ENCODE measurements at regions not wholly inside any gene's neighbourhood (a gene's known extent, or its start where the extent isn't known, plus 50 kb on each side); places are given as distances from the start of the nearest gene placed in this dataset.
"Not testable (repeated sequence)": the region's sequence is repeated elsewhere in the genome, so short reads cannot be mapped to it uniquely, and the experiment has no call there.

- no peaks in the 10 kb centered on the region for H3K36me3 ChIP-seq (ENCODE audit: control insufficient read depth in 2 of 2, insufficient read depth in 2 of 2, low read length in 2 of 2)
- no peak overlapping the region for H3K27ac ChIP-seq (ENCODE audit: low read length)
- no peaks in the 10 kb centered on the region for H3K4me1 ChIP-seq (ENCODE audit: control insufficient read depth, insufficient read depth, low read length)
- no peak overlapping the region for H3K4me3 ChIP-seq (ENCODE audit: low read length in 2 of 2)
- H3K27me3 ChIP-seq (ENCODE audit: control insufficient read depth in 1 of 2, insufficient read depth in 2 of 2, low read length in 2 of 2) = no peaks in the 10 kb centered on the region
- no peak overlapping the region for H3K9ac ChIP-seq (ENCODE audit: low read length in 2 of 2)
- H3K9me3 ChIP-seq (ENCODE audit: control insufficient read depth in 2 of 2, low read length in 2 of 2) = no peaks in the 10 kb centered on the region
Measured at GRCh38 chr2:35822716-35823115, 532.9 kb upstream of the CRIM1 start.

DNA sequence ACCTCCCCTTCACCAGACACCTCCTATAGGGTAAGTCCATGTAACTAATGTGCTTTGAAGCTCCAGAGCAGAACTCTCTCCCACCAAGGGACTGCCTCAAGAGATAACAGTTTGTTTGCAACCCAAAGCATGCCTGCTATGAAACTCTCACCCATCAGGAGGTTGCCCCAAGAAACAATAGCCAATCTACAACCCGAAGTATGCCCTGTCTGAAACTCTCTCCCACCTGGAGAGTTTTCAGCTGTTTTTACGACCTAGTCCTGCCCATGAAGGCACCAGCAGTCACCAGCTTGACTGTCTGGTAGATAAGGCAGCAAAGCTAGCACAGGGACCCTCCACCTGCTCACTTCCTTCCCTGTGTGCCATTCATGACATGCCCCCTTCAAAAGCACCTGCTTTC is 533.9 kb upstream of the CRIM1 start:
- H3K27me3 ChIP-seq (ENCODE audit: control insufficient read depth in 1 of 2, insufficient read depth in 2 of 2, low read length in 2 of 2) = no peaks in the 10 kb centered on the region
- H3K9me3 ChIP-seq (ENCODE audit: control insufficient read depth in 2 of 2, low read length in 2 of 2) = no peaks in the 10 kb centered on the region
- no peaks in the 10 kb centered on the region for H3K4me1 ChIP-seq (ENCODE audit: control insufficient read depth, insufficient read depth, low read length)
- no peak overlapping the region for H3K9ac ChIP-seq (ENCODE audit: low read length in 2 of 2)
- H3K27ac ChIP-seq (ENCODE audit: low read length) = no peak overlapping the region
- H3K4me3 ChIP-seq (ENCODE audit: low read length in 2 of 2) = no peak overlapping the region
- no peaks in the 10 kb centered on the region for H3K36me3 ChIP-seq (ENCODE audit: control insufficient read depth in 2 of 2, insufficient read depth in 2 of 2, low read length in 2 of 2)

DNA sequence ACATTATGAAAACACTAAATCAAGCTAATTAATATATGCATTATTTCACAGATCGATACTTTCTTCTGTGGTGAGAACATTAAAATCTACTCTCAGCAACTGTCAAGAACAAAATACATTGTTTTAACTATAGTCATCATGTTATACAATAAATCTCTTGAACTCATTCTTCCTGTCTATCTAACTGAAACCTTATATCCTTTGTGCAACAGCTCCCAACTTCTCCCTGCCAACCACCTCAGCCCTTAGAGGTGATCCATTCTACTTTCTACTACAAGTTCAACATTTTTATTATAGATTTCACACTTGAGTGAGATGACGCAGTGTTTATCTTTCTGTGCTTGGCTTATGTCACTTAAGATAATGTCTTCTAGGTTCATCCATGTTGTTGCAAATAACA is 535.2 kb upstream of the CRIM1 start:
- Histone ChIP-seq H3K4me3 (ENCODE audit: low read length in 2 of 2) (no peak overlapping the region), H3K4me1 (ENCODE audit: control insufficient read depth, insufficient read depth, low read length) (no peaks in the 10 kb centered on the region)

DNA sequence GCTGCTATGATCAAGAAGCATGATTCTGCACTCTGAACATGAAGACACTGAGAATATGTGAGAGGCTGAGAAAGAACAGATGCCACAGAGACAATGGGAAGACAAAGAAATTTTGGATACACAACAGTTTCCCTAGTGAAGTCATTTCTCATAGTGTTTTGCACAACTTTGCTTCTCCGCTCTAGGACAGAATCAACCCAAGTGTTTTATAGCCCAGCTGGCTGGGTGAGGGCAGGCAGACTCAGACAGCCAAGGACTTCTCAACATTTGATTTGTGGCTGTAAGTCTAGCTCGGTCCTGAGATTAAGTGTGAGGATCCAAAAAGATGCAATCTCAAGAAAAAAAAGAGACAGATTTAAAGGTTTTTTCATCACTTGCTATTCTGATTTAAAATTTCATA is 536.5 kb upstream of the CRIM1 start:
- Histone ChIP-seq H3K9ac (ENCODE audit: low read length in 2 of 2) (no peak overlapping the region), H3K4me1 (ENCODE audit: control insufficient read depth, insufficient read depth, low read length) (no peaks in the 10 kb centered on the region), H3K27ac (ENCODE audit: low read length) (no peak overlapping the region), H3K36me3 (ENCODE audit: control insufficient read depth in 2 of 2, insufficient read depth in 2 of 2, low read length in 2 of 2) (no peaks in the 10 kb centered on the region), H3K27me3 (ENCODE audit: control insufficient read depth in 1 of 2, insufficient read depth in 2 of 2, low read length in 2 of 2) (no peaks in the 10 kb centered on the region), H3K4me3 (ENCODE audit: low read length in 2 of 2) (no peak overlapping the region), H3K9me3 (ENCODE audit: control insufficient read depth in 2 of 2, low read length in 2 of 2) (no peaks in the 10 kb centered on the region)

More for the DNA sequence above, 535.2 kb upstream of the CRIM1 start:
- Histone ChIP-seq H3K27me3 (ENCODE audit: control insufficient read depth in 1 of 2, insufficient read depth in 2 of 2, low read length in 2 of 2) (no peaks in the 10 kb centered on the region), H3K9ac (ENCODE audit: low read length in 2 of 2) (no peak overlapping the region), H3K27ac (ENCODE audit: low read length) (no peak overlapping the region), H3K36me3 (ENCODE audit: control insufficient read depth in 2 of 2, insufficient read depth in 2 of 2, low read length in 2 of 2) (no peaks in the 10 kb centered on the region), H3K9me3 (ENCODE audit: control insufficient read depth in 2 of 2, low read length in 2 of 2) (no peaks in the 10 kb centered on the region)

DNA sequence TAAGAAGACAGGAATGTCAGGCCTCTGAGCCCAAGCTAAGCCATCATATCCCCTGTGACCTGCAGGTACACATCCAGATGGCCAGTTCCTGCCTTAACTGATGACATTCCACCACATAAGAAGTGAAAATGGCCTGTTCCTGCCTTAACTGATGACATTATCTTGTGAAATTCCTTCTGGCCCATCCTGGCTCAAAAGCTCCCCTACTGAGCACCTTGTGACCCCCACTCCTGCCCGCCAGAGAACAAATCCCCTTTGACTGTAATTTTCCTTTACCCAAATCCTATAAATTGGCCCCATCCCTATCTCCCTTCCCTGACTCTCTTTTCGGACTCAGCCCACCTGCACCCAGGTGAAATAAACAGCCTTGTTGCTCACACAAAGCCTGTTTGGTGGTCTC is 537.2 kb upstream of the CRIM1 start:
- not testable (repeated sequence) for H3K36me3 ChIP-seq (ENCODE audit: control insufficient read depth in 2 of 2, insufficient read depth in 2 of 2, low read length in 2 of 2); H3K9me3 ChIP-seq (ENCODE audit: control insufficient read depth in 2 of 2, low read length in 2 of 2); H3K4me1 ChIP-seq (ENCODE audit: control insufficient read depth, insufficient read depth, low read length); H3K27ac ChIP-seq (ENCODE audit: low read length); H3K27me3 ChIP-seq (ENCODE audit: control insufficient read depth in 1 of 2, insufficient read depth in 2 of 2, low read length in 2 of 2); H3K4me3 ChIP-seq (ENCODE audit: low read length in 2 of 2); H3K9ac ChIP-seq (ENCODE audit: low read length in 2 of 2)

GRCh38 chr2:35814597-35814996 is 541.0 kb upstream of the CRIM1 start:
- H3K4me1 ChIP-seq (ENCODE audit: control insufficient read depth, insufficient read depth, low read length); H3K4me3 ChIP-seq (ENCODE audit: low read length in 2 of 2); H3K27ac ChIP-seq (ENCODE audit: low read length); H3K9ac ChIP-seq (ENCODE audit: low read length in 2 of 2); H3K27me3 ChIP-seq (ENCODE audit: control insufficient read depth in 1 of 2, insufficient read depth in 2 of 2, low read length in 2 of 2); H3K36me3 ChIP-seq (ENCODE audit: control insufficient read depth in 2 of 2, insufficient read depth in 2 of 2, low read length in 2 of 2); H3K9me3 ChIP-seq (ENCODE audit: control insufficient read depth in 2 of 2, low read length in 2 of 2): not testable (repeated sequence)

DNA sequence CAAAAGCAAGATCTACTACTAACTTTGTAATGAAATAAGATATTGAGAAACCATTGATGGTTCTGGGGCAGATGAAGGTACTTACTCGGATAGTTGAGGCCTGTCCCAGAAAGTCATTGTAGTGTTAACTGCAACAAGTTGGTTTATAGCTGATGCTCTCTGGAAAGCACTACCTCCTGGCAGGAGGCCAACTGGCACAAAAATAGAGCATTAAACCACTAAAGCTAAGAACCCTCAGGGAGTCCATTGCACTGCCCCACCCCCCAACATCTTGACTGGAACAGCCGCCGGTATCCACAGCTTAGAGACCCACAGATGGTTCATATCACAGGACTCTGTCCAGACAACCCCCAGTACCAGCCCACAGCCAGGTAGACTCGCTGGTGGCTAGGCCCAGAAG is 552.5 kb upstream of the CRIM1 start:
- Histone ChIP-seq H3K9me3 (ENCODE audit: control insufficient read depth in 2 of 2, low read length in 2 of 2) (no peaks in the 10 kb centered on the region), H3K9ac (ENCODE audit: low read length in 2 of 2) (no peak overlapping the region), H3K27ac (ENCODE audit: low read length) (no peak overlapping the region), H3K36me3 (ENCODE audit: control insufficient read depth in 2 of 2, insufficient read depth in 2 of 2, low read length in 2 of 2) (no peaks in the 10 kb centered on the region), H3K4me1 (ENCODE audit: control insufficient read depth, insufficient read depth, low read length) (no peaks in the 10 kb centered on the region), H3K27me3 (ENCODE audit: control insufficient read depth in 1 of 2, insufficient read depth in 2 of 2, low read length in 2 of 2) (no peaks in the 10 kb centered on the region), H3K4me3 (ENCODE audit: low read length in 2 of 2) (no peak overlapping the region)

- H3K27me3 ChIP-seq (ENCODE audit: control insufficient read depth in 1 of 2, insufficient read depth in 2 of 2, low read length in 2 of 2) = no peaks in the 10 kb centered on the region
- H3K27ac ChIP-seq (ENCODE audit: low read length) = no peak overlapping the region
Measured at GRCh38 chr2:35794796-35795450, 560.7 kb upstream of the CRIM1 start.

GRCh38 chr2:35790292-35790691 is 565.3 kb upstream of the CRIM1 start:
- Histone ChIP-seq H3K9me3 (ENCODE audit: control insufficient read depth in 2 of 2, low read length in 2 of 2) (no peaks in the 10 kb centered on the region), H3K27me3 (ENCODE audit: control insufficient read depth in 1 of 2, insufficient read depth in 2 of 2, low read length in 2 of 2) (no peaks in the 10 kb centered on the region), H3K4me3 (ENCODE audit: low read length in 2 of 2) (no peak overlapping the region), H3K27ac (ENCODE audit: low read length) (no peak overlapping the region), H3K36me3 (ENCODE audit: control insufficient read depth in 2 of 2, insufficient read depth in 2 of 2, low read length in 2 of 2) (no peaks in the 10 kb centered on the region), H3K4me1 (ENCODE audit: control insufficient read depth, insufficient read depth, low read length) (no peaks in the 10 kb centered on the region), H3K9ac (ENCODE audit: low read length in 2 of 2) (no peak overlapping the region)

More at GRCh38 chr2:35794796-35795450, 560.7 kb upstream of the CRIM1 start:
- H3K4me1 ChIP-seq (ENCODE audit: control insufficient read depth, insufficient read depth, low read length) = no peaks in the 10 kb centered on the region
- H3K9ac ChIP-seq (ENCODE audit: low read length in 2 of 2) = no peak overlapping the region
- H3K9me3 ChIP-seq (ENCODE audit: control insufficient read depth in 2 of 2, low read length in 2 of 2) = no peaks in the 10 kb centered on the region
- no peaks in the 10 kb centered on the region for H3K36me3 ChIP-seq (ENCODE audit: control insufficient read depth in 2 of 2, insufficient read depth in 2 of 2, low read length in 2 of 2)
- no peak overlapping the region for H3K4me3 ChIP-seq (ENCODE audit: low read length in 2 of 2)

DNA sequence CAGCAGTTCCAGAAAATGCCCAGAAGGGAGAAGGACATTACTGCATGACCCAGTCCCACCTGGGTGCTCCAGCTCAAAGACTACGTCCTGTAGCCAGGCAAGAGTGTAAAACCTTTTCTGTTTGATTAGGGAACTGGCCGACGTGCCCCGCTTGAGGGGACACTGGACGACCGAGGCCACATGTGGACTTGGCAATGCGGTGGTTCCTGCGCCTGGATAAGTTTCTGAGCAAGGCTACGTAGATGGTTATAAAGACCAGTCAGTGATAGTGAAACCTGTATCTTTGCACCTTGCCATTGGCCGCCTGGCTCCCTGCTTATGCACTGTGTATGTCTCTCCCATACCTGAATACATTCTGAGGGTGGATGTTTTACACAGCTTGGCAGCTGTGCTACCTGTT is 567.0 kb upstream of the CRIM1 start:
- no peaks in the 10 kb centered on the region for H3K4me1 ChIP-seq (ENCODE audit: control insufficient read depth, insufficient read depth, low read length)
- no peak overlapping the region for H3K4me3 ChIP-seq (ENCODE audit: low read length in 2 of 2)
- no peak overlapping the region for H3K27ac ChIP-seq (ENCODE audit: low read length)
- no peaks in the 10 kb centered on the region for H3K9me3 ChIP-seq (ENCODE audit: control insufficient read depth in 2 of 2, low read length in 2 of 2)
- no peaks in the 10 kb centered on the region for H3K27me3 ChIP-seq (ENCODE audit: control insufficient read depth in 1 of 2, insufficient read depth in 2 of 2, low read length in 2 of 2)
- H3K9ac ChIP-seq (ENCODE audit: low read length in 2 of 2) = no peak overlapping the region
- H3K36me3 ChIP-seq (ENCODE audit: control insufficient read depth in 2 of 2, insufficient read depth in 2 of 2, low read length in 2 of 2) = no peaks in the 10 kb centered on the region

DNA sequence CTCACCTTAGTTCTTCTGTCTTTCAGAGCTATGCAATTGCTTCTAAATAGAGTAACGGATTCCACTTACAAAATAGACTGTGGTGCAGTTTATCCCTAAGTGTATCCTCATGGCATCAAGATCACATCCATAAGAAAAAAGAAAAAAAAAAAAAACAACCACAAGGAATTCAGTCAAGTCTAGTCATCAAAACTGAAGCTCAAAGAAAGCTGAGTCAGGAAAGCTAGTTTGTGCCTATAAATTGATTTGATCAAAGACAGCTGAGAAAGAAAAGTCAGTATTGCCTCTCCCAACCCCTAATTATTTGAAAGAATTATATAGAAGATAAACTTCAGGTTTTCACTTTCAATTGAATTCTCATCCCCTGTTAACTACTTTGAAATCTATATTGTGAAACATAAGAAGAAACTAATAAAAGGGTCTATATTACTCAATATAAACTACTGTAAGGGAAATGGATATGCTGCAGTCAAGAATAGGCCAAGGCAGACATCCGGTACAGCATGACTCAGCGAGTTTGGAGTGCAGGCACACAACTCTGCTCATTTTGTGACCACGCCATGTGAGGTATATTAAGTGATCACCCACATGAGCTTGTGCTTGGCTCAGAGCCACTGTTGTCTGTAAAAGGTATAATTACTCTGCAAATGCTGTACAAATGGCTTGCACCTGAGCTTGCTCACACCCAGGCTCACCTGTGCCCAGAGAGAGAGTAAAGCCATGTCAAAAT is 568.1 kb upstream of the CRIM1 start:
- Histone ChIP-seq H3K9me3 (ENCODE audit: control insufficient read depth in 2 of 2, low read length in 2 of 2) (no peaks in the 10 kb centered on the region), H3K9ac (ENCODE audit: low read length in 2 of 2) (no peak overlapping the region), H3K27me3 (ENCODE audit: control insufficient read depth in 1 of 2, insufficient read depth in 2 of 2, low read length in 2 of 2) (no peaks in the 10 kb centered on the region)

More for the DNA sequence above, 568.1 kb upstream of the CRIM1 start:
- Histone ChIP-seq H3K4me3 (ENCODE audit: low read length in 2 of 2) (no peak overlapping the region), H3K27ac (ENCODE audit: low read length) (no peak overlapping the region), H3K4me1 (ENCODE audit: control insufficient read depth, insufficient read depth, low read length) (no peaks in the 10 kb centered on the region), H3K36me3 (ENCODE audit: control insufficient read depth in 2 of 2, insufficient read depth in 2 of 2, low read length in 2 of 2) (no peaks in the 10 kb centered on the region)
